HS-5 (cell line): ENCODE measurements at regions not wholly inside any gene's neighbourhood (a gene's known extent, or its start where the extent isn't known, plus 50 kb on each side); places are given as distances from the start of the nearest gene placed in this dataset.
A peak's percentile ranks its signal among the peaks of the same experiment; 100 is the strongest.

Experiments
- DNase-seq: peaks from one replicate; pipeline ENCODE4 v3.0.0-alpha.2; 2012; ENCODE audit warnings: low read depth

- DNase-seq = no peak
Measured at GRCh38 chr5:125331987-125332598, 585.7 kb upstream of the ZNF608 start.

DNA sequence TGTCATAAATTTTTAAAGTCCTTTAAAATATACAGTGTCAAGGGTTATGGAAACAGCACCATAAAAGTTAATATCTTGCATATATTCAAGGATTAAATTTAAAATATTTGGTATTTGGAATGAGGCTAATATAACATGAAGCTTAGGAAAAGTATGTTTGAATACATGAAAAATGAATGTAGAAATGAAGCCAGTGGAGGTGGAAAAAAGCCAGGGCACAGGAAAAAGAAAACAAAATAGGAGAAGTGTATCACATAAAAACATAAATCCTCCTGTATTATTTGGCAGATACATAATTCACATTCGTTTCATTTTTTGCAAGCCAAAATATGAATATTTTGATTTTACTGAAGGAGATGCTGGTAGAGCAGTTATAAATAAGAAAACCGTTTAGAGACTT is 587.0 kb upstream of the ZNF608 start:
- no peak for DNase-seq

- DNase-seq = no peak
Measured at GRCh38 chr5:125336401-125336800, 590.0 kb upstream of the ZNF608 start.

DNA sequence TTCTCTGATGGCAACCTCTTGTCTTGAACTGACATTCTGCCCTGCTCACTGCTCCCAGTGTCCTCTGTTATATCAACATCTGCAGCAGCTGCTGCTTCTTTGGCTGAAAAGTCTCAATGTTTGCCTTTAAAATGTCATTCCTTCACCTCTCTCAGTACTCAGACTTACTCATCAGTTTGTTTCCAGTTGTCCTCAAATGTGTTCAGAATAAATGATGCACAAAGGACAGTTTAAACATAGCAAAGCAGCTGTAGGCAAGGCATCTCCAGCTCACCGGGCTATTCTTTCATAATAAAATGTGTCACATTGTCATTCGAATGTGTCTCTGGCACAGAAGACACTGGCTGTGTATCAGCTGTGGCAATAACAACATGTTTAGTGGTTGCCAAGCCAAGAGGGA is 590.9 kb upstream of the ZNF608 start:
- DNase-seq = no peak

- DNase-seq = no peak
Measured at GRCh38 chr5:125338440-125339174, 592.2 kb upstream of the ZNF608 start.

GRCh38 chr5:125341436-125341835 is 595.0 kb upstream of the ZNF608 start:
- DNase-seq = no peak

DNA sequence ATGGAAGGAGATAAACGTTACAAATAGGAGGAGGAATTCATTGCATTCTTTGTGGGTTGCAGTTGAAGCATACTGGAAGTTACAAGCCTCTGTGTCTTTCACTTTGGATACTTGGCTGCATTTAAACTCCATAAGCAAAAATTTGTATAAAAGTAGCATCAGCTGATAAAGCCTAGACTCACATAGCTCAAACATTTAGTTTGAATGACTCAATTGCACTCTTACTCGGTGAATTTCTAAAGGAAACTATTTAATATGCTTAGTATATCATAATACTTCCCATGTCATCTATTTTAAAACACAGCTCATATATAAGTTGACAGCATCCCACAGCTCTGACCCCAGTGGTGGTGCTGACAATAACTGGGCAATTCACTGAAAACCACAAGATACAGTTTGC is 596.6 kb upstream of the ZNF608 start:
- no peak for DNase-seq

DNA sequence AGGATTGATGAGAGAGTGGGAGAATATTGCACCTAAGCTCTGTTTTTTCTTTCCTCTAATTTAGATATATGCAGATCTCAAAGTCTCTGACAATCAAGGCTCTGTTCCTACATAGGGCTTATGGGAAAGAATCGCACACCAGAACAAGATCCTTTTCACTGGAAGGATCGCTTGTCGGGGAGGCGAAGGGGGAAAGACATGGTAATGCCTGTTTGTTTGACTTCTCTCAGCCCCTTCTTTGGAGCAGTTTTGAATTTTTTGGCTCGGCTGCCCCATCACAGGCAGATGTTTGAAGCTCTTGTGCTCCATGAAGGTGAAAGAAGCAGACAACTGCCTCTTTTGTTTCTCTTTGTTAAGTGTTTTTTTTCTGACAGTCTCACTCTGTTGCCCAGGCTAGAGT is 599.9 kb upstream of the ZNF608 start:
- DNase-seq = no peak

DNA sequence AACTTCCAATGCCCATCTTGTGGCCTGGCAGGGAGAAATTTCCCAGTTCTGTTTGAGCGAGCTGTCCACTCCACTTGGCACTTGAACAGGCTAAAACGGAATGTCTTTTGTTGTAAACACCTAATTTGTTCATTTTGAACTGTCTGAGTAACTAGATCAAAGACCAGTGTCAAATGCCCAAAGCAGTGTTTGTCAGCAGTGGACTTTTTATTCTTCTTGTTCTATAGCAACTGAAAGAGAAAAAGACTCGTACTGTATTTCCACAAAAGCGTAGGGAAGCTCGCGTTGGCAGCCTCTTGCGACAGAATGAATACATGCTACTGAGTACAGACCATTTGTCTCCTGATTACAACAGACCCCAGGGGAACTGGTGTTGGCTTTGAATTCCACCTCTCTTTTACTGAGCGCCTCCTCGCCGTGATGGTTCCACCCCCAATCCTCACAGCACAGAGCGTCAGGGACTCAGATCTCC is 601.8 kb upstream of the ZNF608 start:
- DNase-seq = no peak

DNA sequence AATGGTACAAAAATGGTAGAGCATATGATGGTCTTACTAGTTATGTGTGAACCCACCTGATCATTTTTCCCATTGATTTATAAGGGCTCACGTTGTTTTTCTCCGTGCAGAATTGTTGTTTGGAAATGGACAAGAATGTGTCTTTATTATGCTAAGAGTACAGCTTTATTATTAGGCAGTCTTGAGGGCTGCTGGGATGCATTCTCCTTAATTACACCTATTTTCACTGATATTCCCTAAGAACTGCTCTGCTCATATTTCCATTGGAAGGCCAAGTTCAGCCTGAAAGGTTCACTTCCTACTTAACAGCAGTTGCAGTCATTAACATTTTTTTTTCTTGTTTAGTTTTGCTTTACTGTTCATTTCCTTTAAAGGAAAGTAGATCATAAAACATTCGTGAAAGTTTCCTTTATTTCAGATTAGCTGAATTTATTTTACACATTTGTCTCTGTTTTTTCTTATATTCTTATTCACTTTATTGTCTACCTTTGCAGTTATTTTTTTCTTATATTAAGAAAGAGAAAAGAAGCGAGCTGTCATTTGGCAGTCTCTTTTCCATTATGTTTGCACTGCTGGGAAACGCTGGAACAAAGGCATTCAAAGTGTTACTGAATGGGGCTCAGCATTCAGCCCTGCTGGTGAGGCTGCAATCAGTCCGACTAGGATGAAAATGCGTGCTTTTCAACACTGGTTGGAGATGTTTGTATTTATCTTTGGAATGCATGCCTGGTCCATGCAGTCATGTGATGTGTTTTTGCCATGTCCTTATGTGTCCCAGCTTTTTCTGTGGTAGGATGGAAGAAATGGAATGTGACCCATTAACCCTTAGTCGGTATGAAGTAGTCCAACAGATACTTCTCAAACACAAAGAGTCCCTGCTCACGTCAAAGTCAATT is 602.7 kb upstream of the ZNF608 start:
- DNase-seq = no peak

DNA sequence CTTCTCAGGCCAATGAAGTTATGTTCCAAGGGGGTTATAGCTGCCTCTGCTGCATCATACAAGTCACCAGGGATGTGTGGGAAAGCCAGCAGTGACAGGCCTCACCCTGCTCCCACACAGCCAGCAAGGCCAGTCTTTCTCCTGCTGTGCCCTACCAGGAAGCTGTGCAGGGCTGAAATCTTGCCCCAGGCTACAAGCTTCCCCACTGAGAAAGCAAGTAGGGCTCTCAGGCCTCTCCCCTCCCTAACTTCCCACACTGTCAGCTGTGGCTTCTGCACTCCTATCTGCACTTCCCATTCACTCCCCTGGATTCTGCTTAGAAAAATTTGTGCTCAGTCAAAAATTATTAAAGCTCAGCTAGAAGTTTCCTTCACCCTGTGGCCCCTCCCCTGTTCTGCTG is 611.2 kb upstream of the ZNF608 start:
- DNase-seq = no peak

DNA sequence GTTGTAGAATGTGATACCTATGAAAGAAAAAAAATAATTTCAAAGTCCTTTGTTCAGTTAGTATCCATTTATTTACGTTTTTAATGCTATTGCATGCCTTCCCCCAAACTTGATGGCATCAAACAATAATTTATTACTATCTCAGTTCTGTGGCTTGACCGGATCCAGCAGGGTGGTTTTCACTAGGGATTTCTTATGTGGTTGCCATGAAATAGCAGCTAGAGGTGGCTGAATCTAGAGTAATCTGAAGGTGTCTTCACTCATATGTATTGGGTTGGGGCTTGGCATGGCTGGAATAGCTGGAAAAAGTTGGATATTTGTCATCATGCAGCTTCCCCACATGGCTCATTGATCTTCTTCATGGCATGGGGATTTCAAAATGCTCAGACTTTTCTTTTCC is 619.3 kb upstream of the ZNF608 start:
- DNase-seq = no peak

DNA sequence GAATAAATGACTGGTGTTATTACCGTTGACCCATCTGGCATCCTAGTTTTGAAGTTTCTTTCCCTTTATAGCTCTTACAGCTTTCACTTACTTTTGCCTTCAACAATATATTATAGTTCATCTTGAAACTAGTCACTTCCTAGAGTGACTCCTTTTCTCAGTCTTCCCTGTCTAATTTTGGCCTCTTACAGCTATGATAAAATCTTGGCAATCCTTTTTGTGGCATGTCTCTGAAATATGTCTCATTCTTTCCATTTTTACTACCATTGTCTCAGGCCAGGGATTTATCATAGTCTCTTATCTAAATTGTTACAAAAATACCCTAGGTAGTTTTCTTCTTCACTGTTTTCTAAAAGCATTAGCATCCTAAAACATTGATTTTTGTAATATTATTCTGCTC is 621.3 kb upstream of the ZNF608 start:
- no peak for DNase-seq

DNA sequence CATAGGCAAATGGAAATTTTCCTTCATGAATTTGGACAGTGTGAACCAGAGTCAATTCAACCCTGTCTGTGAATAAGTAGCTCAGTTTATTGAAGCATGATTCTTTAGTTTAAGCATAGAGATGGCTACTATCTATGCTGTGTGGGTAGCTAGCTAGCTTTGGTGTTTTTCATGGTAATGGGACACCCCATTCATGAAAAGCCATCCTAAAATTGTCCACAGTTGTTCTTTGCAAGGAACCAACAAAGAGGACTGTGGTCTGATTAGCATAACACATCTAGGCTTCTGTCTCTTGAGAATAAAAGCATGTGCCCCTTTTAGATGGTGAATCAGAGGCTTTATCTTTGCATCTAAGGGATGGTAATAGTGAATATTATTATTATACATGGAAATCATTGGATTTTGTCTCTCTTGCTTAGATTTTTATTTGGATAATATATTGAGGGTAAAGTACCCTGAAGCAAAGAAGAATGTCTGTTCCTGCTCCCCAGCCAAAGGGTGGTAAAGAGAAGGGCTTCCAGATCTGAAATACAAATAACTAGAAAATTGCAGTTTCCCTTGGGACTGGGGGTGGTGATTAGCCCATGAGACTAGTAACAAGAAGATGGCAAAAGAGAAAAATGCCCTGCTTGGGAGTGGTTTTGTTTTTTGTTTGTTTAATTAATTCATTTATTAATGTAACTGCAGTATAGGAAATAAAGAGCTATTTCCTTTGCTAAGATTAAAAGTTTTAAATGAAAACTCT is 624.2 kb upstream of the ZNF608 start:
- no peak for DNase-seq

- DNase-seq = peak; percentile 19
Measured at GRCh38 chr5:125372694-125373631, 626.5 kb upstream of the ZNF608 start.

DNA sequence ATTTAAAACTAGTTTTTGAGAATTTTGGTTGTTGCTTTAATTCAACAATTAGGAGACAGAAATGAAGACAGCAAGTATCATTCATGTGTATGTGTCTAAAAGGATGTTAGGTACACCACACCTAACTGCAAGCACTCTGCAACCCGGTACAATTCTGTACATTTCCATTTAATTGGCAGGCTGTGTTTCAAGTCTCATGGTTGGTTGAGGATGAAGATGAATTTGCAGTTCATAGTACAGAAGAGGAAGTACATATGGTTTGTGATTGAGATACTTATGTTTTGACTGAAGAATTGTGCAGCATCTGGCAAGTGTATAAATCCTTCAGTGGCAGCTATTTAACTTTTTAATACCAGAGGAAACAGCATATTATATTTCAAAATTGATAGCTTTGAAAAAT is 628.7 kb upstream of the ZNF608 start:
- DNase-seq = no peak

DNA sequence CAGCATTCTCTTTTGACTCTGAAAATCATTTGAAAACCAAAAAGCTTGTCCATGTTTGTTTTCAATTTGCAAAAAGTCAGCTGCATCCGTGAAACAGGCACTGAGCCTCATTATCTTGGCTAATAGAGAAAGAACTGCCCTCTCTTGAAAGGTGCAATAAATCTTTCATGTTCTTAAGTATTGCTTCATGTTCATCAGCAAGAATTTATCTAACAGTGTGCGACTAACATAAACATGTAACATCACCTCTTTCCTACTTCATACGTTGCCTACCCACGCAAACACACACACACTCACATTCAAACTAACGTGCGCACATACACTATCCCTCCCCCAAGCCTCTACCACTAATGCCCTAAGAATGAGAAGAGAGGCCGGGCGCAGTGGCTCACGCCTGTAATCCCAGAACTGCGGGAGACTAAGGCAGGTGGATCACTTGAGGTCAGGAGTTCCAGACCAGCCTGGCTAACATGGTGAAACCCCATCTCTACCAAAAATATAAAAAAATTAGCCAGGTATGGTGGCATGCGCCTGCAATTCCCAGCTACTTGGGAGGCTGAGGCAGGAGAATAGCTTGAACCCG is 629.7 kb upstream of the ZNF608 start:
- DNase-seq = no peak

GRCh38 chr5:125377141-125377540 is 630.7 kb upstream of the ZNF608 start:
- no peak for DNase-seq

- DNase-seq = no peak
Measured at GRCh38 chr5:125381290-125381689, 634.9 kb upstream of the ZNF608 start.

DNA sequence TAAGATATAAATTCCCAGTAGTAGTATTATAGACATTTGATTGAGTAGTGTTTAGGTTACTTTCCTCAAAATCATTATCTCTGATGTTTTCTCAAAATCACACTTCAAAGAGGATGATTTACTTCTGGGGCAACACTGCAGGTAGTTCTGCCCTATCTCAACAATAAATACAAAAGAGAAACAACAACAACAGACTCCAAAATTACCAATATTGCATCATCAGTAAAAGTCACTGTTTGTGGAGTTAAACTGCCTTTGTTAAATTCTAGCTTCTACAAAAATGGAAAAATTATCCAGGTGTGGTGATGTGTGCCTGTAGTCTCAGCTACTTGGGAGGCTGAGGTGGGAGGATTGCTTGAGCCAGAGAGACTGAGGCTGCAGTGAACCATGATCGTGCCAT is 637.6 kb upstream of the ZNF608 start:
- no peak for DNase-seq

GRCh38 chr5:125390326-125390725 is 643.9 kb upstream of the ZNF608 start:
- no peak for DNase-seq
